ENCODE measurements at regions not wholly inside any gene's neighbourhood (a gene's known extent, or its start where the extent isn't known, plus 50 kb on each side); places are given as distances from the start of the nearest gene placed in this dataset.

- DNase-seq (ENCODE audit: extremely low spot score), result no peak
- H3K4me3 ChIP-seq (ENCODE audit: low read depth, low read length), result no peak overlapping the region
- H3K27ac ChIP-seq (ENCODE audit: low read depth), result no peak overlapping the region
- H3K4me1 ChIP-seq (ENCODE audit: insufficient read depth), result no peaks in the 10 kb centered on the region
- H3K36me3 ChIP-seq (ENCODE audit: insufficient read depth), result no peaks in the 10 kb centered on the region
- 74% methylated on average over 6 of the region's 6 CpGs for WGBS
Measured at GRCh38 chr10:128529225-128529624, 403.0 kb upstream of the MKI67 start.

GRCh38 chr10:128530301-128530700 is 404.1 kb upstream of the MKI67 start:
- no peak overlapping the region for H3K27ac ChIP-seq (ENCODE audit: low read depth)
- H3K4me1 ChIP-seq (ENCODE audit: insufficient read depth), result no peaks in the 10 kb centered on the region
- H3K4me3 ChIP-seq (ENCODE audit: low read depth, low read length), result no peak overlapping the region
- no peak for DNase-seq (ENCODE audit: extremely low spot score)
- H3K36me3 ChIP-seq (ENCODE audit: insufficient read depth), result no peaks in the 10 kb centered on the region
- 47% methylated on average over 5 of the region's 5 CpGs for WGBS

- WGBS, result 52% methylated on average over 2 of the region's 2 CpGs
- no peak for DNase-seq (ENCODE audit: extremely low spot score)
Measured at GRCh38 chr10:128530946-128531345, 404.7 kb upstream of the MKI67 start.

DNA sequence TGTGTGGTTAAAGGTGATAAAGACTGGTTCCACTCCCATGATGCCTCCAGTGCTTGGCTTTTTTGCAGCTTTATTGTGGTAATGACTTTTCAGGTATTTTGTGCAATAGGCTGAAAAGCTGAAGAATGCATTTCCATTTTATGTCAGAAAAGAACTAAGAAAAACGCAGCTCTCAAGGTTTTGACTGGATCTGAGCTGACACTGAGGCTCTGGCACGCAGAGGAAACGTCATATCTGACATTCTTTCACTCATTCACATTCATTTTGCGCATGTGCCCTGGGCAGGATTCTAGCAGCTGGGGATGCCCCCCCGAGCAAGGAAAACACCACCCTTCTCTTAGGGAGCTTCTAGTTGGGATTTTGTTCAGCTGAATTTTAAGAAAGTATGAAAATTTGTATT is 408.5 kb upstream of the MKI67 start:
- WGBS, result 72% methylated on average over 5 of the region's 5 CpGs
- H3K4me3 ChIP-seq (ENCODE audit: low read depth, low read length), result no peak overlapping the region

More at GRCh38 chr10:128530946-128531345, 404.7 kb upstream of the MKI67 start:
- Histone ChIP-seq H3K4me3 (ENCODE audit: low read depth, low read length) (no peak overlapping the region), H3K36me3 (ENCODE audit: insufficient read depth) (no peaks in the 10 kb centered on the region), H3K4me1 (ENCODE audit: insufficient read depth) (no peaks in the 10 kb centered on the region), H3K27ac (ENCODE audit: low read depth) (no peak overlapping the region)

GRCh38 chr10:128536259-128536658 is 410.0 kb upstream of the MKI67 start:
- H3K4me3 ChIP-seq (ENCODE audit: low read depth, low read length), result no peak overlapping the region
- no peak overlapping the region for H3K27ac ChIP-seq (ENCODE audit: low read depth)
- no peaks in the 10 kb centered on the region for H3K4me1 ChIP-seq (ENCODE audit: insufficient read depth)
- no peak for DNase-seq (ENCODE audit: extremely low spot score)
- H3K36me3 ChIP-seq (ENCODE audit: insufficient read depth), result no peaks in the 10 kb centered on the region
- WGBS, result 39% methylated on average over 6 of the region's 6 CpGs

More for the DNA sequence above, 408.5 kb upstream of the MKI67 start:
- Histone ChIP-seq H3K27ac (ENCODE audit: low read depth) (no peak overlapping the region), H3K36me3 (ENCODE audit: insufficient read depth) (no peaks in the 10 kb centered on the region), H3K4me1 (ENCODE audit: insufficient read depth) (no peaks in the 10 kb centered on the region)
- DNase-seq (ENCODE audit: extremely low spot score), result no peak

DNA sequence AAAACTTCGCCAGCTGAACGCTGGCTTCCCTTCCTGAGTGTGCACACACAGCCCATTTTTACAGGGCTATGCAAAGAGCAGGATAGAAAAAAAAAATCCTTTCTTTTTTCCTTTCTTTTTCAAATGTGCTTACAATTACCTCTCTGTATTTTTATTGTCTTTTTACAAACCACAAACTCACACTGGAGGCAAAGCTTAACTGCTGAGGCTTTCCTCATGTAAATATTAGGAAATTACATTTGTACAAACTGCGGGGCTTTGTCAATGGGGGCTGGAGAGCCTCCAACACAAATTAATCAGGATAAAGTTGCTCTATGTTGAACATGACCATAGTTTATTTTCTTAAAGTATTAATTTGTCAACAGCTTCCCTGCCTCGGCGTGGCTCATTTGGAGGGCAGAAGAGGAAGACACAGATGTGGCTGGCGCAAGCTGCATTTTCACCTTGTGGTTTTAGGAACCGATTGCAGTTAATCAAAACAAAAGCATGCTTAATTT is 411.7 kb upstream of the MKI67 start:
- Histone ChIP-seq H3K36me3 (ENCODE audit: insufficient read depth) (no peaks in the 10 kb centered on the region), H3K4me3 (ENCODE audit: low read depth, low read length) (no peak overlapping the region), H3K27ac (ENCODE audit: low read depth) (no peak overlapping the region), H3K4me1 (ENCODE audit: insufficient read depth) (no peaks in the 10 kb centered on the region)
- DNase-seq (ENCODE audit: extremely low spot score), result no peak
- WGBS, result 44% methylated on average over 7 of the region's 7 CpGs

DNA sequence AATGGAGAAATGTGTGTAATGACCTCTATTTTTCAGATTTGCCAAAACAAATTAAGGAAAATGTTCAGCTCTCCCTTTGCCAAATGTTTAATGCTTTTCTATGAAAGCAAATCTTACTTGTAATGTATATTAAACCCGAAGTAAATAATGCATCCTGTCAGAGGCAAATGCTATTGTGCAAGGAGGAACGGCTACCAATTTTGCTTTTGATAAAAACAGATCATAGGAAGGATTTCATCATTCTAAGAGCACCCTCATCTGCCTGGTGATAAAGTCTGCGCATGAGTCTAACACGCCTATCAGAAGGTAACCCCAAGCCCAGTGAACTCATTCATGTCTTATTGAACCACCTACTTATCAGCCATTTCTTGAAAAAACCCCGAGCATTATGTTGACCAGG is 412.4 kb upstream of the MKI67 start:
- Histone ChIP-seq H3K4me1 (ENCODE audit: insufficient read depth) (no peaks in the 10 kb centered on the region), H3K36me3 (ENCODE audit: insufficient read depth) (no peaks in the 10 kb centered on the region), H3K4me3 (ENCODE audit: low read depth, low read length) (no peak overlapping the region), H3K27ac (ENCODE audit: low read depth) (no peak overlapping the region)
- no peak for DNase-seq (ENCODE audit: extremely low spot score)
- WGBS, result 80% methylated on average over 5 of the region's 5 CpGs

GRCh38 chr10:128539510-128540127 is 413.4 kb upstream of the MKI67 start:
- no peak overlapping the region for H3K4me3 ChIP-seq (ENCODE audit: low read depth, low read length)
- no peak for DNase-seq (ENCODE audit: extremely low spot score)
- WGBS, result 84% methylated on average over 10 of the region's 10 CpGs
- H3K36me3 ChIP-seq (ENCODE audit: insufficient read depth), result no peaks in the 10 kb centered on the region
- no peaks in the 10 kb centered on the region for H3K4me1 ChIP-seq (ENCODE audit: insufficient read depth)
- H3K27ac ChIP-seq (ENCODE audit: low read depth), result no peak overlapping the region

GRCh38 chr10:128540128-128540762 is 414.0 kb upstream of the MKI67 start:
- WGBS, result 12% methylated on average over 38 of the region's 38 CpGs
- Histone ChIP-seq H3K4me3 (ENCODE audit: low read depth, low read length) (no peak overlapping the region), H3K27ac (ENCODE audit: low read depth) (no peak overlapping the region), H3K36me3 (ENCODE audit: insufficient read depth) (no peaks in the 10 kb centered on the region), H3K4me1 (ENCODE audit: insufficient read depth) (no peaks in the 10 kb centered on the region)
- DNase-seq (ENCODE audit: extremely low spot score), result peak; percentile 31

DNA sequence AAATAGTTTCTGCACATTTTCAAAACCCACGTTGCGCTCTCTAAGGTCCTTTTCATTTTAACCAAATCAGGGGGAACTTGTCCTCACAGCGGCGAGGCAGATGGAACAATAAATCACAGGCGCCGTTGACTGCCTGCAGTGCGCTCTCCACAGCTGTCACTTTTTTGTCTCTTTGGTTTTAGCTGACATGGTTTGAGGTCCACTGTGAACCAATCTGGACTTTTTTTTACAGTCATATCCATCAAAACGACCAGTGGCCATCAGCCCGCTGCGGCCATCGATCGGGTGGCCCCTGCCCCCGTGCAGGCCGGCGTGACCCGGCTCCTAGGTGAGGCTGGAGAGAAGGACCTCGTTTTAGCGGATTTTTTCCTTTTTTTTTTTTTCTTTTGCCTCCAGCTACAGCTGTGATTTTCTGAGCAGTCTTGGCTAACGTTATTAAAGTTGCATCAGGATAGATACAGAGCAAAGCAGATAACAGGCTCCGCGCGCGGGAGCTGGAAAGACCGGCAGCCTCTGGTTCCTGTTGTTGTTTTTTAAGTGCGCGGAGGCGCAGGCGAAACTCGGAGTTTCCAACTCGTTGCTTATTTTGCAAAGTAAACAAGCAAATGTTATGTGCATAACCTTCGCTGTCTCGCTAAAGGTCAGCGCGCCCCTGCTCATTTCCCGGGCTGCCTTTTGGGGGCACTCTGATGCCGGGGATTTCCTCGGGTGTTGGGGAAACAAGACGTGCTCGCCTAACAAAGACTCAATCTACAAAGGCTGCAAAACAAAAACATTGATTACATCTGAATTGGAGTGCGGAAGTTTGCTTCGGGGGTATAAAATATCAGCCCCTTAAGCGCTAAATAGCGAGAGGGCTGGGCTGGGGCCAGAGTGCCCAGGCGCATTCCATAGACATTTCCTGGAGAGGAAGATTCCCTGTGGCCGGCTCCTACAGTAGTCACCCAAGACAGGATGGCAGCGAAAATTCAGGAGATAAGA is 414.8 kb upstream of the MKI67 start:
- 6% methylated on average over 46 of the region's 46 CpGs for WGBS
- Histone ChIP-seq H3K36me3 (ENCODE audit: insufficient read depth) (no peaks in the 10 kb centered on the region), H3K4me3 (ENCODE audit: low read depth, low read length) (no peak overlapping the region), H3K27ac (ENCODE audit: low read depth) (no peak overlapping the region), H3K4me1 (ENCODE audit: insufficient read depth) (no peaks in the 10 kb centered on the region)
- peak; percentile 69 for DNase-seq (ENCODE audit: extremely low spot score)

- no peak overlapping the region for H3K4me3 ChIP-seq (ENCODE audit: low read depth, low read length)
- 57% methylated on average over 2 of the region's 2 CpGs for WGBS
Measured at GRCh38 chr10:128541926-128542475, 415.8 kb upstream of the MKI67 start.

DNA sequence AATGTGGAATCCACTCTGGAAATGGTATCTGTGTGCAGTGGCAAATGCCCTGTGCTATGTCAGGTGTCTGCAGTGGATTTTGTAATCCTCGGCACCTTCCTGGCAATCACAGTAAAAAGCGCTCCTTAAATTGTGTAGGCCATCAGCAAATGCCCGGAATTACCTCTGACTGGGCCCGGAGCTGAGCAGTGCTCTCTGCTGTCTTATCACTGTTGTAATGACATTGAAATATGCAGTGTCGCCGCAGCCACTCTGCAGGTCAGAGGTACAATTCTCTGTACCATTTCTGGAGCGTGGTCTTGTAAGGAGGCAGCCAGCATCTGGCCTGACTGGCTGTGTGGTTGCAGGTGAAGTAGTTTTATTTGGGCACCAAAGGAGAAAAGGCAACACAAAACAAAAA is 416.4 kb upstream of the MKI67 start:
- H3K4me1 ChIP-seq (ENCODE audit: insufficient read depth), result no peaks in the 10 kb centered on the region
- H3K4me3 ChIP-seq (ENCODE audit: low read depth, low read length), result no peak overlapping the region
- no peak for DNase-seq (ENCODE audit: extremely low spot score)
- no peaks in the 10 kb centered on the region for H3K36me3 ChIP-seq (ENCODE audit: insufficient read depth)
- WGBS, result 78% methylated on average over 7 of the region's 7 CpGs
- no peak overlapping the region for H3K27ac ChIP-seq (ENCODE audit: low read depth)

More at GRCh38 chr10:128541926-128542475, 415.8 kb upstream of the MKI67 start:
- DNase-seq (ENCODE audit: extremely low spot score), result no peak
- Histone ChIP-seq H3K36me3 (ENCODE audit: insufficient read depth) (no peaks in the 10 kb centered on the region), H3K4me1 (ENCODE audit: insufficient read depth) (no peaks in the 10 kb centered on the region), H3K27ac (ENCODE audit: low read depth) (no peak overlapping the region)

- no peak for DNase-seq (ENCODE audit: extremely low spot score)
- 88% methylated on average over 12 of the region's 12 CpGs for WGBS
- Histone ChIP-seq H3K27ac (ENCODE audit: low read depth) (no peak overlapping the region), H3K4me1 (ENCODE audit: insufficient read depth) (no peaks in the 10 kb centered on the region), H3K4me3 (ENCODE audit: low read depth, low read length) (no peak overlapping the region), H3K36me3 (ENCODE audit: insufficient read depth) (no peaks in the 10 kb centered on the region)
Measured at GRCh38 chr10:128543151-128543550, 416.9 kb upstream of the MKI67 start.
